ENCODE measurements at regions not wholly inside any gene's neighbourhood (a gene's known extent, or its start where the extent isn't known, plus 50 kb on each side); places are given as distances from the start of the nearest gene placed in this dataset.

- TF ChIP-seq CTCF (conservative IDR thresholded peaks at IDR 0.05; ENCODE audit: low read depth, low read length) = no peak
- DNase-seq (ENCODE audit: low read depth) = no peak
- H3K4me3 ChIP-seq (ENCODE audit: low read depth, low read length) = no peak overlapping the region
These were observed 55.2 kb downstream of the TWIST1 start for GRCh38 chr7:19062216-19062615.

DNA sequence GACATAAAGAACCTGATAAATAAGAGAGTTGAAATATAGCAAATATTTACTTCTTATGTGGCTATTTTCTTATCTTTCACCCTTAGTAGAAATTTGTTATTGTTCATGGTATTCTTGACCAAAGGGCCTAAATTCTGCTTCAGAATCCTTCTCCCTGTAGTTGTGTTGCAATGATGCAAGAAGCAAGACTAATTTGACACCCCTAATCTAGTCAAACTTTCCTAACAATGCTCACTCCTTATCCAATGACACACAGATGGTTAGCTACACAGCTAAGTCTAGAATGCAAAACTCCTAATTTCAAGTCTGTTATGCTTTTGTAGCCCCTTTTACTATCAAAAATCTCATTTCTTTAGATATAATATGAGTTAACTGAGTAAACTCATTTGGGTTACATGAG is 56.1 kb downstream of the TWIST1 start:
- no peak overlapping the region for H3K4me3 ChIP-seq (ENCODE audit: low read depth, low read length)
- DNase-seq (ENCODE audit: low read depth) = peak; percentile 35
- no peak for TF ChIP-seq CTCF (conservative IDR thresholded peaks at IDR 0.05; ENCODE audit: low read depth, low read length)

DNA sequence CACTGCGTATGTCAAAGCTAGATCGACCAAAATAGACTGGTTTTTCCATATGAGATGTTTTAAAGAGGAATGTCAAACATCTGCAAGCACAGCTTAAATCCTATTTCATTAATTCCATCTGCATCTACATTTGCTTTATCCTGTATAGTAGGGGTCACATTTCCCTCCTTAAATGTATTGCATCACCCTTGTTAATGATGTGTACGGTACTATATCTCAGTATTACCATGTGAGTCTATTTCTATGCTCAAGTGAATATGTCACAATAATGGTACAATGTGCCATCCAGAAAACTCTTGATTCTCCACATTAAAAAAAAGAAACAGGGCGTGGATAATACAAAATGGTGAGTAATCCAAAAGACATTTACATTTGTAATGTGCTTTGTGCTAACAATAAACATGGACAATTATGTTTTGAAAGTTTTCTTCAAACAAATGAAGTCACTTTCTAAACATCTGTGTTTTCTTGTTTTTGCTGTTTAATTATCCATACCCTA is 56.6 kb downstream of the TWIST1 start:
- peak; percentile 19 for DNase-seq (ENCODE audit: low read depth)
- TF ChIP-seq CTCF (conservative IDR thresholded peaks at IDR 0.05; ENCODE audit: low read depth, low read length) = no peak
- H3K4me3 ChIP-seq (ENCODE audit: low read depth, low read length) = no peak overlapping the region

DNA sequence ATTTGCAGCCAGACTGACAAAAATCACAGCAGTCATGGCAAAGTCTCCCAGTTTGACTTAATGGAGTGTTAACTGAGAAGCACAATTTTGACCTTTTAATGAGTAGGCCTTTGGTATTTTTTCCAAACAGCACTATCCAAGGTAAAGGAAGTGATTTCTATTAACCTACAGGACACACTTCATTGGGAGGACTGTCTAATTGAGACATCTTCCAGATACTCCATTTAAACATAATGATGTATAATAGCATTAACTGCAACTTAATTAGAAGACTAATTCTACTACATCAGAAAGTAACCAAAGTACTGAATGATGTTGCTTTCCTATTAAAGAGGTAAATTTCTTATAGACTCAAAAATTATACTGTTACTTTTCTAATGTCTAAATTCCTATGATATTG is 61.1 kb downstream of the TWIST1 start:
- H3K4me3 ChIP-seq (ENCODE audit: low read depth, low read length) = no peak overlapping the region
- DNase-seq (ENCODE audit: low read depth) = no peak
- TF ChIP-seq CTCF (conservative IDR thresholded peaks at IDR 0.05; ENCODE audit: low read depth, low read length) = no peak
